ENCODE measurements at regions not wholly inside any gene's neighbourhood (a gene's known extent, or its start where the extent isn't known, plus 50 kb on each side); places are given as distances from the start of the nearest gene placed in this dataset.
A peak's percentile ranks its signal among the peaks of the same experiment; 100 is the strongest.

GRCh38 chr7:142345811-142346210 is 88.0 kb upstream of the PRSS58 start:
- no peak for DNase-seq (ENCODE audit: low read depth)
- H3K4me3 ChIP-seq (ENCODE audit: control insufficient read depth, low read depth, low read length): no peak overlapping the region
- TF ChIP-seq CTCF (IDR thresholded peaks at IDR 0.05; ENCODE audit: control insufficient read depth, insufficient read depth, low read depth, low read length, missing control alignments): no peak

GRCh38 chr7:142338633-142339501 is 81.0 kb upstream of the PRSS58 start:
- no peak overlapping the region for H3K4me3 ChIP-seq (ENCODE audit: control insufficient read depth, low read depth, low read length)
- peak; percentile 14 for TF ChIP-seq CTCF (IDR thresholded peaks at IDR 0.05; ENCODE audit: control insufficient read depth, insufficient read depth, low read depth, low read length, missing control alignments)
- DNase-seq (ENCODE audit: low read depth): no peak

- H3K4me3 ChIP-seq (ENCODE audit: control insufficient read depth, low read depth, low read length): no peak overlapping the region
- TF ChIP-seq CTCF (IDR thresholded peaks at IDR 0.05; ENCODE audit: control insufficient read depth, insufficient read depth, low read depth, low read length, missing control alignments): no peak
- no peak for DNase-seq (ENCODE audit: low read depth)
Observed at GRCh38 chr7:142337054-142338001, 79.5 kb upstream of the PRSS58 start.

- no peak for TF ChIP-seq CTCF (IDR thresholded peaks at IDR 0.05; ENCODE audit: control insufficient read depth, insufficient read depth, low read depth, low read length, missing control alignments)
- DNase-seq (ENCODE audit: low read depth): no peak
- no peak overlapping the region for H3K4me3 ChIP-seq (ENCODE audit: control insufficient read depth, low read depth, low read length)
Observed at GRCh38 chr7:142334806-142335205, 76.9 kb upstream of the PRSS58 start.

GRCh38 chr7:142334236-142334635 is 76.4 kb upstream of the PRSS58 start:
- H3K4me3 ChIP-seq (ENCODE audit: control insufficient read depth, low read depth, low read length): no peak overlapping the region
- TF ChIP-seq CTCF (IDR thresholded peaks at IDR 0.05; ENCODE audit: control insufficient read depth, insufficient read depth, low read depth, low read length, missing control alignments): no peak
- no peak for DNase-seq (ENCODE audit: low read depth)

- no peak for DNase-seq (ENCODE audit: low read depth)
Observed at GRCh38 chr7:142332421-142332820, 74.6 kb upstream of the PRSS58 start.

More at GRCh38 chr7:142332421-142332820, 74.6 kb upstream of the PRSS58 start:
- TF ChIP-seq CTCF (IDR thresholded peaks at IDR 0.05; ENCODE audit: control insufficient read depth, insufficient read depth, low read depth, low read length, missing control alignments): no peak
- H3K4me3 ChIP-seq (ENCODE audit: control insufficient read depth, low read depth, low read length): no peak overlapping the region
